Breast epithelium (tissue), 4 donors: ENCODE measurements at regions not wholly inside any gene's neighbourhood (a gene's known extent, or its start where the extent isn't known, plus 50 kb on each side); places are given as distances from the start of the nearest gene placed in this dataset.

Experiments used
- DNase-seq, 2 donors: peaks; one replicate each; pipeline ENCODE4 v3.0.0-alpha.2; 2019; ENCODE audit warnings: low spot score in 2 of 2
- H3K27ac ChIP-seq, 2 donors: fragments of 200-600 bp; sonication (generic) in 1 of 2; one replicate each; pipeline ENCODE4 v1.5.1; 2016 to 2019; ENCODE audit warnings: mild to moderate bottlenecking in 1 of 2
- H3K27me3 ChIP-seq, 2 donors: fragments of 200-600 bp; sonication (generic) in 1 of 2; one replicate each; pipeline versions ENCODE4 v1.5.1 to v1.6.0; 2017 to 2019; ENCODE audit warnings: control low read depth in 1 of 2, mild to moderate bottlenecking in 1 of 2
- H3K36me3 ChIP-seq: fragments of 200-600 bp; one replicate; pipeline ENCODE4 v1.5.1; 2019
- H3K4me1 ChIP-seq, 2 donors: fragments of 200-600 bp; sonication (generic); one replicate each; pipeline ENCODE4 v1.5.1; 2016 to 2019; ENCODE audit warnings: control low read depth in 1 of 2
- H3K4me3 ChIP-seq, 3 donors: fragments of 200-600 bp; sonication (generic); 1 replicate in 2 of 3; 2 replicates in 1 of 3; pipeline ENCODE4 v1.5.1; 2016 to 2019; ENCODE audit warnings: mild to moderate bottlenecking in 3 of 3, moderate library complexity in 2 of 3
- H3K9me3 ChIP-seq, 2 donors: fragments of 200-600 bp; sonication (generic) in 1 of 2; one replicate each; pipeline ENCODE4 v1.5.1; 2016 to 2019; ENCODE audit warnings: control low read depth in 1 of 2
- POLR2A ChIP-seq: fragments of 450-650 bp; IDR thresholded peaks from one replicate; pipeline ENCODE4 v1.6.1; 2016; ENCODE audit warnings: antibody characterized with exemption, mild to moderate bottlenecking, moderate library complexity
- POLR2AphosphoS5 ChIP-seq, 3 donors: sonication (generic); formaldehyde crosslinking; IDR thresholded peaks; one replicate each; pipeline ENCODE4 v1.6.1; 2017; ENCODE audit warnings: antibody characterized with exemption in 3 of 3
- intact Hi-C: fragments of 100-400 bp; cut with DNase I; formaldehyde crosslinking; loops from one replicate; pipeline ENCODE4 v1.15.1; 2023; ENCODE audit warnings: low total_unique reads
- TF ChIP-seq, protein P1 (sequence below), 3 donors: fragments of 450-650 bp; IDR thresholded peaks; one replicate each; pipeline ENCODE4 v1.5.1; 2016 to 2017; ENCODE audit warnings: antibody characterized with exemption in 3 of 3, mild to moderate bottlenecking in 3 of 3, moderate library complexity in 3 of 3

DNA sequence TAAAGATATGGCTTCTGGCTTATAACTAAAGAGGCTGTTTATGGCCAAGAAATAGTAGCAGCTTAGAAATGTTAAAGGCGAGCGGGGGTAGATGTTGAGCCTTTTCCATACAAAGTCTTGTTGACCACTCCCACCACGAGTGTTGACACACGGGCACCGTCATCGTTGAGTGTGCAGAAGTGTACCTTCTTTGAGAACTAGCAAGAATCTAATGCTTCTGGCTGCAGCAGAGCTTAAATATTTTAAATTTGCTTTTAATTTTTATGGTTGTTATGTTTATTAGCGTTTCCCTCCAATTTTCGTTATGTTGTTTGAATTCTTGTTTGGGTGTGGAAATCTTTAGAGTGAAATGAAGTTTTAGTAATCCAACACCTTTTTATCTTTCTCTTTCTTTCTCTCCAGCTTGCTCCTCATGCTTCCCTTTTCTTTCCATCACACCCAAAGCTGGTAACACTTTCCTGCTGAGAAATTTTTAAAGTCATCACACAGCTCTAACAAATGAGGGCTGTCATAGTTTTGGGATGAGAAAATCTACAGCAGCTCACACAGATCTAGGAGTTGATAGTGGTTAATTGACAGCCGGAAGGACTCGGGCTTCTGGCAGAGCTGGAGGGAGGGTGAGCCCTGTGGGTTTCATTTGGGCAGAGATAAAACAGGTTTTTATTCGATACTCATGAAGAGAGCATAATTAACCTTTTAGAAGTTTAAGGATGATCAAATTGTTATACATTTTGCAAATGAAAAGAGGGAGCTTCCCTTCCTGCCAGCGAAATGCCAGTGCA lies 120.1 kb upstream of the ZNF608 start:
- Histone ChIP-seq H3K4me3 (no peak overlapping the region), H3K36me3 (no peaks in the 10 kb centered on the region), H3K27ac (peak overlapping the region; percentile 32 to 64), H3K27me3 (no peaks in the 10 kb centered on the region), H3K9me3 (no peaks in the 10 kb centered on the region), H3K4me1 (no peaks in the 10 kb centered on the region)
- intact Hi-C loops: no loop called here
- TF ChIP-seq POLR2A (no peak), POLR2AphosphoS5 (IDR thresholded peaks at IDR 0.05) (no peak)
- TF ChIP-seq, protein P1, sequence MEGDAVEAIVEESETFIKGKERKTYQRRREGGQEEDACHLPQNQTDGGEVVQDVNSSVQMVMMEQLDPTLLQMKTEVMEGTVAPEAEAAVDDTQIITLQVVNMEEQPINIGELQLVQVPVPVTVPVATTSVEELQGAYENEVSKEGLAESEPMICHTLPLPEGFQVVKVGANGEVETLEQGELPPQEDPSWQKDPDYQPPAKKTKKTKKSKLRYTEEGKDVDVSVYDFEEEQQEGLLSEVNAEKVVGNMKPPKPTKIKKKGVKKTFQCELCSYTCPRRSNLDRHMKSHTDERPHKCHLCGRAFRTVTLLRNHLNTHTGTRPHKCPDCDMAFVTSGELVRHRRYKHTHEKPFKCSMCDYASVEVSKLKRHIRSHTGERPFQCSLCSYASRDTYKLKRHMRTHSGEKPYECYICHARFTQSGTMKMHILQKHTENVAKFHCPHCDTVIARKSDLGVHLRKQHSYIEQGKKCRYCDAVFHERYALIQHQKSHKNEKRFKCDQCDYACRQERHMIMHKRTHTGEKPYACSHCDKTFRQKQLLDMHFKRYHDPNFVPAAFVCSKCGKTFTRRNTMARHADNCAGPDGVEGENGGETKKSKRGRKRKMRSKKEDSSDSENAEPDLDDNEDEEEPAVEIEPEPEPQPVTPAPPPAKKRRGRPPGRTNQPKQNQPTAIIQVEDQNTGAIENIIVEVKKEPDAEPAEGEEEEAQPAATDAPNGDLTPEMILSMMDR (IDR thresholded peaks at IDR 0.05): no peak
- no peak for DNase-seq

DNA sequence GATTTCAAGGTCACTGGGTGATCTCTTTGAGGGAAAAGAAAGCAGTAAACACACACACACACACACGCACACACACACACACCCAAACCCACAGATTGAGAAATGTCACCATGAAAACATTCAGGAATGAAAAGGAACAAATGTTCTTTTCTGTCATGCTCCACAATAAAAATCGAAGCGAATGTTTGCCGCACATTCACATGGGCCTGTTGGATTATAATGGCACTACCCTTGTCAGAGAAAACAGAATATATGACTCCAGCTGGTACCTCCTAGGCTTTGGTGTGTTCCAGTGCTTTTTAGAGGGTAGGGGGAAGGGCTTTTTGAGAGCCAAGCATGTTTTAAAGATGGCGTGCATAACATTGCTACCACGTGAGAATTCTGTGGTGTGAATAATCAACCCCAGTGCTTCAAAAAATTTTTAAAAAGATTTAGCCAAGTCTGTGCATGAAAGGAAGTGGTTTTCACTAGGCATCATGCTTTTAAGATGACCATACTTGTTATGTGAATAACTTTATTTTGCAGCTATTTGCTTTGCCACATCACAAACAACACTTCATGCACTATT lies 120.8 kb upstream of the ZNF608 start:
- TF ChIP-seq, protein P1 (IDR thresholded peaks at IDR 0.05): no peak
- no peak for TF ChIP-seq POLR2A
- TF ChIP-seq POLR2AphosphoS5 (IDR thresholded peaks at IDR 0.05): no peak
- no peak overlapping the region for H3K4me3 ChIP-seq
- no peaks in the 10 kb centered on the region for H3K36me3 ChIP-seq
- H3K27ac ChIP-seq: peak overlapping the region; percentile 32 to 64
- H3K4me1 ChIP-seq: no peaks in the 10 kb centered on the region
- H3K27me3 ChIP-seq: no peaks in the 10 kb centered on the region
- no peaks in the 10 kb centered on the region for H3K9me3 ChIP-seq
- no peak for DNase-seq
- intact Hi-C loops: no loop called here

DNA sequence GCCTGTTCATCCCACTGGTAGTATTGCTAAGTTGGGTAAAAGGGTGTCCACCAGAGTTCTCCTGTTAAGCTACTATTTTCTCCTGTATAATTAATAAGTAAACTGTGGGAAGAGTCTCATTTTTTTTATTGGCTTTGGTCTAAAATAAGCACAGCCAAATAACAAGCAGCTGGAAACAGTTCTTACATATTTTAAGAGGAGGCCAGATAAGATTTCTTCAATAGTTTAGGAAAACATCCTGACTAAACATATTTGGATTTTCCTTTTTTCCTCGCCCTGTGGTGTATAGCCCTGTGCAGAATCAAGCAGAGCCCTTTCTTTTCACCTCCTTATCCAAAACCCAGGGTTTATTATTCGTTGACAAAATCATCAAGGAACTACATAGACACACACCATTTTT lies 122.2 kb upstream of the ZNF608 start:
- no peak overlapping the region for H3K27ac ChIP-seq
- no peak for DNase-seq
- intact Hi-C loops: loop anchor here (2.0 kb wide), 1 partner anchor 60 kb away; no protein-coding TSS in a partner anchor
- no peaks in the 10 kb centered on the region for H3K36me3 ChIP-seq
- TF ChIP-seq, protein P1 (IDR thresholded peaks at IDR 0.05): no peak
- TF ChIP-seq POLR2AphosphoS5 (IDR thresholded peaks at IDR 0.05) (no peak), POLR2A (no peak)
- no peaks in the 10 kb centered on the region for H3K27me3 ChIP-seq
- no peaks in the 10 kb centered on the region for H3K4me1 ChIP-seq
- H3K9me3 ChIP-seq: no peaks in the 10 kb centered on the region
- H3K4me3 ChIP-seq: no peak overlapping the region

DNA sequence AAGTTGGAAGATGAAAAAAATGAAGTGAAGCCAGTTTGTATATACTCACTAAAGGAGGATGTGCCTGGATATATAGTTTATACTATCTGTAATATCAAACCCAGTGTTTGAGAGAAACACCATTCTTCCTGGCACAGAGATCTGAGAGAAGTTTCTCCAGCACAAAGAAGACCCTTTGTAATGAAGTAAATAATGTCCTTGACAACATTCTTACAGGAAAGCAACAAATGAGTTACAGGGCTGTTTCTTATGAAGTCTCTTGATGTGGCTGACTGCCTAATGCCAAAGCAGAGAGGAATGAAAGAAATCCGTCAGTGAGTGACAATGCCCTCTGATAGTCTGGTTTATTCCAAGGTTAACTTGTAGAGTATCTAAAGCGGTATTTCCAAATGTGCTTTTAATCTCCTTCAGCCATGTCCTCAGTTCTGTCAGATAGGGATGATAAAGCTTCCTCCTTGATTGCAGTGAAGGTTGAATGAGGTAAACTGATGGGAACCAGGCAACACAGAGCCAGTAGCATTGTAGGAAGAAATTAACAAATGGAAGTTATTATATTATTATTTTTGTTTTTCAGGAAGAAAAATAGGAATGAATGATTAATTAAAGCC lies 123.1 kb upstream of the ZNF608 start:
- intact Hi-C loops: loop anchor here (2.0 kb wide), 1 partner anchor 59 kb away; no protein-coding TSS in a partner anchor
- H3K4me1 ChIP-seq: no peaks in the 10 kb centered on the region
- H3K4me3 ChIP-seq: no peak overlapping the region
- H3K27ac ChIP-seq: no peak overlapping the region
- no peak for TF ChIP-seq POLR2AphosphoS5 (IDR thresholded peaks at IDR 0.05)
- no peak for TF ChIP-seq POLR2A
- TF ChIP-seq, protein P1 (IDR thresholded peaks at IDR 0.05): no peak
- DNase-seq: no peak
- no peaks in the 10 kb centered on the region for H3K9me3 ChIP-seq
- H3K36me3 ChIP-seq: no peaks in the 10 kb centered on the region
- H3K27me3 ChIP-seq: no peaks in the 10 kb centered on the region

DNA sequence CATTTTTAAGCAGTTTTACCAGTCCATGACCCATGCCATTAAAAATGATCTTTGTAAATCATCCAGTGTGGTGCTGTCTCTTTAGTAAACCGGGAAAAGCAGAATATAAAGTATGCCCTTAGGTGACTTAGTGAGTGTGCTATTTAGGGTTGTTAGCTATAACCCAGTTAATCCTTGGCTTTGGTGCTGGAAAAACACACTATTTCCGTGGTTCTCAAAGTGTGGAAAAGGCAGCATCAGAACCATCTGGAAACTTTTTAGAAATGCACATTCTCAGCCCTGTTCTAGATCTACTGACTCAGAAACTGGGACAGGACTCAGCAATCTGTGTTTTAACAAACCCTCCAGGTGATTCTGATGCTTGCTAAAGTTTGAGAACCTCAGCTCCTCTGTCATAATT lies 123.6 kb upstream of the ZNF608 start:
- H3K27me3 ChIP-seq: no peaks in the 10 kb centered on the region
- DNase-seq: no peak
- no peaks in the 10 kb centered on the region for H3K4me1 ChIP-seq
- no peak for TF ChIP-seq POLR2AphosphoS5 (IDR thresholded peaks at IDR 0.05)
- TF ChIP-seq, protein P1 (IDR thresholded peaks at IDR 0.05): no peak
- no peaks in the 10 kb centered on the region for H3K9me3 ChIP-seq
- no peaks in the 10 kb centered on the region for H3K36me3 ChIP-seq
- H3K27ac ChIP-seq: no peak overlapping the region
- intact Hi-C loops: no loop called here
- no peak overlapping the region for H3K4me3 ChIP-seq
